Smooth muscle cell (in vitro differentiated cells): ENCODE measurements at regions not wholly inside any gene's neighbourhood (a gene's known extent, or its start where the extent isn't known, plus 50 kb on each side); places are given as distances from the start of the nearest gene placed in this dataset.
"Not testable (repeated sequence)": the region's sequence is repeated elsewhere in the genome, so short reads cannot be mapped to it uniquely, and the experiment has no call there.

Experiments used
- DNase-seq: peaks from one replicate; lab custom pipeline; 2025; ENCODE audit not compliant: unreplicated experiment; lab: John Stamatoyannopoulos, UW
- H2AFZ ChIP-seq: fragments of 200-600 bp; sonication (generic); 2 replicates; pipeline ENCODE4 v1.6.0; 2016; ENCODE audit warnings: antibody characterized with exemption, low read depth, mild to moderate bottlenecking
- H3F3A ChIP-seq: fragments of 200-600 bp; sonication (generic); 2 replicates; pipeline ENCODE4 v1.6.0; 2017; ENCODE audit warnings: antibody characterized with exemption, low read depth
- H3K27ac ChIP-seq: fragments of 200-600 bp; sonication (generic); 2 replicates; pipeline ENCODE4 v1.5.1; 2016; ENCODE audit warnings: low read depth, mild to moderate bottlenecking
- H3K27me3 ChIP-seq: fragments of 200-600 bp; sonication (generic); 2 replicates; pipeline ENCODE4 v1.6.1; 2016; ENCODE audit warnings: low read depth, mild to moderate bottlenecking
- H3K36me3 ChIP-seq: fragments of 200-600 bp; sonication (generic); 2 replicates; pipeline ENCODE4 v1.5.1; 2016; ENCODE audit warnings: low read depth
- H3K4me1 ChIP-seq: fragments of 200-600 bp; sonication (generic); 2 replicates; pipeline ENCODE4 v1.5.1; 2016; ENCODE audit warnings: low read depth
- H3K4me2 ChIP-seq: fragments of 200-600 bp; sonication (generic); 2 replicates; pipeline ENCODE4 v1.6.0; 2016; ENCODE audit warnings: mild to moderate bottlenecking
- H3K4me3 ChIP-seq: fragments of 200-600 bp; sonication (generic); 2 replicates; pipeline ENCODE4 v1.5.1; 2016; ENCODE audit warnings: mild to moderate bottlenecking
- H3K79me2 ChIP-seq: fragments of 200-600 bp; sonication (generic); 2 replicates; pipeline ENCODE4 v1.6.0; 2016; ENCODE audit warnings: low read depth, mild to moderate bottlenecking
- H3K9ac ChIP-seq: fragments of 200-600 bp; sonication (generic); 2 replicates; pipeline ENCODE4 v1.6.0; 2016; ENCODE audit warnings: low read depth
- H3K9me3 ChIP-seq: fragments of 200-600 bp; sonication (generic); replicated peaks from 2 replicates; pipeline ENCODE4 v1.5.1; 2016; ENCODE audit warnings: low read depth
- H4K20me1 ChIP-seq: fragments of 200-600 bp; sonication (generic); 2 replicates; pipeline ENCODE4 v1.6.0; 2016; ENCODE audit warnings: low read depth
- WGBS: methylation state at CpG from one replicate; pipeline ENCODE4 v1.1.7; 2016; ENCODE audit warnings: low lambda C conversion rate; 5-methylcytosine and 5-hydroxymethylcytosine counted together
- TF ChIP-seq, protein P1 (sequence below): fragments of 200-600 bp; sonication (generic); IDR thresholded peaks from 2 replicates; pipeline ENCODE4 v1.5.1; 2017; ENCODE audit warnings: borderline replicate concordance, mild to moderate bottlenecking, antibody characterized with exemption; ENCODE audit not compliant: insufficient read depth, poor library complexity, severe bottlenecking

DNA sequence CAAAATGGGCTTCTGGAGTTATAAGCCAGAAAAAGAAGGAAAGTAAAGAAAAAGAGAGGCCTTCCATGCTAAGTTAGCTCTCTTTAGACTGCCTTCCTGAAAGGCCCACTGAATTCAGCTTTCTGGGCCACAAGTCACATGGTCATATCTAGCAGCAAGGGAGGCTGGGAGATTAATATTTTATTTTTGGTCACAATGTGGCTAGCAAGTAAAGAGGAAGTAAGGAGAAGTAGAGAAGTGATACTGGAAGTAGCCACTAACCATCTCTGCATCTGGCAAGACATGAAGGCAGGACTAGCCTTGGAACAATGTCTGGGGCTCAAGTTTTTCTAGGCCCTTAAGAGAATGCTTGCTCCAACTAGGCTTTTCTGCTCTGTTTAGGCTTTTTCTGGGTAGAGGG lies 81.8 kb upstream of the UBE2E1 start:
- Histone ChIP-seq H3K9me3 (no peaks in the 10 kb centered on the region), H3K4me1 (peaks cover 9% of the 10 kb centered on the region), H3K36me3 (no peaks in the 10 kb centered on the region), H4K20me1 (no peaks in the 10 kb centered on the region), H3K9ac (no peak overlapping the region), H3K27me3 (no peaks in the 10 kb centered on the region), H3F3A (peaks cover 8% of the 10 kb centered on the region), H3K79me2 (no peaks in the 10 kb centered on the region), H3K27ac (no peak overlapping the region), H3K4me3 (no peak overlapping the region), H3K4me2 (no peak overlapping the region), H2AFZ (no peak overlapping the region)
- TF ChIP-seq, protein P1, sequence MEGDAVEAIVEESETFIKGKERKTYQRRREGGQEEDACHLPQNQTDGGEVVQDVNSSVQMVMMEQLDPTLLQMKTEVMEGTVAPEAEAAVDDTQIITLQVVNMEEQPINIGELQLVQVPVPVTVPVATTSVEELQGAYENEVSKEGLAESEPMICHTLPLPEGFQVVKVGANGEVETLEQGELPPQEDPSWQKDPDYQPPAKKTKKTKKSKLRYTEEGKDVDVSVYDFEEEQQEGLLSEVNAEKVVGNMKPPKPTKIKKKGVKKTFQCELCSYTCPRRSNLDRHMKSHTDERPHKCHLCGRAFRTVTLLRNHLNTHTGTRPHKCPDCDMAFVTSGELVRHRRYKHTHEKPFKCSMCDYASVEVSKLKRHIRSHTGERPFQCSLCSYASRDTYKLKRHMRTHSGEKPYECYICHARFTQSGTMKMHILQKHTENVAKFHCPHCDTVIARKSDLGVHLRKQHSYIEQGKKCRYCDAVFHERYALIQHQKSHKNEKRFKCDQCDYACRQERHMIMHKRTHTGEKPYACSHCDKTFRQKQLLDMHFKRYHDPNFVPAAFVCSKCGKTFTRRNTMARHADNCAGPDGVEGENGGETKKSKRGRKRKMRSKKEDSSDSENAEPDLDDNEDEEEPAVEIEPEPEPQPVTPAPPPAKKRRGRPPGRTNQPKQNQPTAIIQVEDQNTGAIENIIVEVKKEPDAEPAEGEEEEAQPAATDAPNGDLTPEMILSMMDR = no peak
- DNase-seq = no peak

DNA sequence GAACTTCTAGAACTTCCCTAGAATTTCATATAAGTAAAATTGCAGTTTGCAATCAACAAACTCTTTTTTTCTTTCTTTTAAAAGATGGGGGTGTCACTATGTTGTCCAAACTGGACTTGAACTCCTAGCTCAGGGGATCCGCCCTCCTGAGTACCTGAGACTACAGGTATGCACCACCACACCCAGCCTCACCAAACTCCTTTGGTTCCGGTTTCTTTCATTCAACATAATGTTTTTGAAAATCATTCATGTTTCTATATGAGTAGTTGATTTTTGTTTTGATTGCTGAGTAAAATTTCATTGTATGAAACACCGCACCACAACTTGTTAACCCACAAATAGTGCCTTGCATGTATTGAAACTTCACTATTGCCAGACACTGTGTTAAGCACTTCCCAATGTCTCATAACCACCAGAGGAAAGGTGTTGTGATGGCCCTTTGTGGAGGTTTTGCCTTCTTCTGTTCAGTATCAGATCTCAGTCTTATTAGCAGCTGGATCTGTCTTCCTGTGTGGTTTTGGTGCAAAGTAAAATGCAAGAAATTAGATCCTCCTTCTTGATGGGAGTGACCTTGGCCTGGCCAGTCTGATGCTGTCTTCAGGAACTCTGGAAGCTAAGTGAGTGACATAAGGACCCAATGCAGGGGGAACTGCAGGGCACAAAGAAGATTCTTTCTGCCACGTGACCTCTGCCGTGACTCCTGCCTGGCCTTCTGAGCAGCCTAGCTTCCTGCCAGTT lies 78.8 kb upstream of the UBE2E1 start:
- no peak overlapping the region for H3K4me2 ChIP-seq
- no peak overlapping the region for H3K4me3 ChIP-seq
- no peaks in the 10 kb centered on the region for H3K36me3 ChIP-seq
- H3F3A ChIP-seq = peaks cover 8% of the 10 kb centered on the region
- WGBS = 97% methylated on average over 5 of the region's 5 CpGs
- no peaks in the 10 kb centered on the region for H3K79me2 ChIP-seq
- H3K4me1 ChIP-seq = peaks cover 11% of the 10 kb centered on the region
- TF ChIP-seq, protein P1 = no peak
- H3K27me3 ChIP-seq = no peaks in the 10 kb centered on the region
- H3K9me3 ChIP-seq = no peaks in the 10 kb centered on the region
- H4K20me1 ChIP-seq = no peaks in the 10 kb centered on the region
- H3K9ac ChIP-seq = no peak overlapping the region
- DNase-seq = no peak
- H2AFZ ChIP-seq = no peak overlapping the region
- no peak overlapping the region for H3K27ac ChIP-seq

DNA sequence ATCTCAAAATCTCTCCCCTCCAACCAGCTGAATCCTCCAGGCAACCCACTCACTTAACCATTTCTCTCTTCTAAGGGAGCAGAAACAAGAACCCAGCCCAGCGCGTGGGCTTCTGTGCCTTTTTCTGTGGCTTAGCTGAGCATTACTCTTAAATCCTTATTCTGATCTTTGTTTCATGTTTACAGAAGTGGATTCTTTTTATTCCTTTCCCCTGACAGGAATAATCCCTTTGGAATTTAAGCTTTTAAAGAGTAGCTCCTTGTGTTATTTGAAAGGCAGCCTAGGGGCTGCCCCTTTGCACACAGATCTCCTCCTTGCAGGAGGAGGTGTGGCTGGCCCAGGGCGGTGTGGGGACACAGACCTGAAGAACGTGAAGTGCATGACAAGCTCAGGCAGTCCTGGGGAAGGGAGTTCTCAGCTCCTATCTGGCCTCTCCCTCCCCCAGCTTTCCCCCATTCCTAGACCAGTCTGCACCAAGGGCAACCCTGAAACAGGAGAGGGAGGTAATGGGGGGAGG lies 77.1 kb upstream of the UBE2E1 start:
- no peaks in the 10 kb centered on the region for H3K36me3 ChIP-seq
- H3K4me2 ChIP-seq = peak overlapping the region; percentile 28
- peaks cover 11% of the 10 kb centered on the region for H3K4me1 ChIP-seq
- no peaks in the 10 kb centered on the region for H3K79me2 ChIP-seq
- peaks cover 8% of the 10 kb centered on the region for H3F3A ChIP-seq
- no peaks in the 10 kb centered on the region for H3K27me3 ChIP-seq
- no peak overlapping the region for H2AFZ ChIP-seq
- 5% methylated on average over 4 of the region's 4 CpGs for WGBS
- DNase-seq = no peak
- TF ChIP-seq, protein P1 = no peak
- H3K27ac ChIP-seq = peak overlapping the region; percentile 2
- H3K9me3 ChIP-seq = no peaks in the 10 kb centered on the region
- H4K20me1 ChIP-seq = no peaks in the 10 kb centered on the region
- no peak overlapping the region for H3K9ac ChIP-seq
- no peak overlapping the region for H3K4me3 ChIP-seq

DNA sequence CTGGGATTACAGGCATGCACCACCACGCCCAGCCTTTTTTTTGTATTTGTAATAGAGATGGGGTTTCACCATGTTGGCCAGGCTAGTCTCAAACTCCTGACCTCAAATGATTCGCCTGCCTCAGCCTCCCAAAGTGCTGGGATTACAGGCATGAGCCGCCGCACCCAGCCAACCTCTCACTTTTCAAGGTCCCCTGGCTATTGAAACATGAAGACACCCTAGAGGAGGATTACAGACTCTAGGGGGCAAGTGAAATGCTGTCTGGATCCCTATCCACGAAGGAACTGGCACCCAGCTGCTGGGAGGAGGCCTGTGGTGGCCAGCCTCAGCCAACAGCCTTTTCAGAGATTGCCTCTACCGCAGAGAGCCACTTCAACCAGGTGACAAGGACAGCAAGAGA lies 76.4 kb upstream of the UBE2E1 start:
- peaks cover 11% of the 10 kb centered on the region for H3K4me1 ChIP-seq
- H3K4me2 ChIP-seq, H3K4me3 ChIP-seq, H3K9ac ChIP-seq, H3F3A ChIP-seq, H3K27me3 ChIP-seq, H3K79me2 ChIP-seq, H3K36me3 ChIP-seq, H2AFZ ChIP-seq, DNase-seq, H3K9me3 ChIP-seq, H4K20me1 ChIP-seq, H3K27ac ChIP-seq: not testable (repeated sequence)
- WGBS = 93% methylated on average over 6 of the region's 6 CpGs
